ENCODE measurements at regions not wholly inside any gene's neighbourhood (a gene's known extent, or its start where the extent isn't known, plus 50 kb on each side); places are given as distances from the start of the nearest gene placed in this dataset.
"Not testable (repeated sequence)": the region's sequence is repeated elsewhere in the genome, so short reads cannot be mapped to it uniquely, and the experiment has no call there.

DNA sequence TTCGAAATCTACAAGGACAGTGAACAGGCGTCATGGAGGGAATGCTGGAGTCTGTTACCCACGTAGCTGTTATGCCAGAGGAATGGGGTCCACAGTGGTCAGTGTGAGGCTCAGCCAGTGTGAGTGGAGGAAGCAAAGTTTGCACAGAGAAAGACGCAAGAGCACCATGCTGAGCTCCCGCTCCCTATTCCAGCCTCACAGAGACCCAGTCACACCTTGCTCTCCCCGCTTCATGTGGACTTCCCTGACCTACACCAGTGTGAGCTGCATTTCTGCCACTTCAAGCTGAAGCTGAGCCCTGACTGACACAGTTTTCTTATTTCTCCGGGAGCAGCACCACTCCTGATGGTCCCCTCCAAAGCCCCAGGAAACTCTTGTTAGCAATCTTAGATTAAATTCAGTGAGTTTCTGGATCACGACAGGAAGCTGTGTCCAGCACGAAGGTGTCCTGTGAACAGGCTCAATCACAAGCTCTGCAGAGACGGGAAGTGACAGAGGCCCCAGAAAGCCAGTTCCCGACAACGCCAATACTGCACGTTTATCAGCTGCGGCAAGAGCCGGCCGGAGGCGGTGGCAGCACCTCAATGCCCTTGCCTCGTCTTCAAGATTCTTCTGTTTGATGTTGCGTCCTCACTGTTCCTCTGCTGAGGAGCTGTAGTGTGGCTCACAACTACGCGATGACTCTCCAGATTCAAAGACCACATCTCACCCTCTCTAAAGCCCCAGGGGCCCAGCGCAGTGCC is 356.7 kb downstream of the ADGRD1 start:
- not testable (repeated sequence) for H4K12ac ChIP-seq (ENCODE audit: low read depth, low read length)

DNA sequence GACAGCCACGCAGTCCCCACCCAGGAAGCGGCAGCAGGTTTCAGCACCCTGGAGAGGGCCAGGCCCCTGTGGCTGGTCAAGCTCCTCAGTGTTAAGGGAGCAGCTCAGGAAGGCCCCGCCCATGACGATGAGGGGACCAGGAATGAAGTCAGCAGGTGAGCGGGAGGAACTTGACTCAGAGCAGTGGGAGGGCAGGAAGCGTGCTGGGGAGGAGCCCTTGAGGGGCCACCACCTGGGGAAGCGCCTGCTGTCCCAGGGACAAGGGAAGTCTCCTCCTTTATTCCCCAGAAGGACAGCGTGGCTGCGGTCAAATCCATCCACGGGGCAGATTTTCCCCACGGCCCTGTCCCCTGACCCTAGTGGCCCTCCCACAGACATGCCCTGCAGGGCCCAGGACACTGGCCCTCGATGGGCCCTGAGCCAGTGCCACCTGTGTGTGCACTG is 357.6 kb downstream of the ADGRD1 start:
- not testable (repeated sequence) for H2BK120ac ChIP-seq (ENCODE audit: insufficient read depth, low read length, poor library complexity); H2AFZ ChIP-seq (ENCODE audit: insufficient read depth, low read length, poor library complexity); H3K79me1 ChIP-seq (ENCODE audit: low read length); H3K9ac ChIP-seq (ENCODE audit: low read length); H3K18ac ChIP-seq (ENCODE audit: low read length); H2AK5ac ChIP-seq (ENCODE audit: low read length); H3K4me2 ChIP-seq (ENCODE audit: low read length); H4K8ac ChIP-seq (ENCODE audit: low read depth, low read length); H2BK5ac ChIP-seq (ENCODE audit: low read depth, low read length, poor library complexity); H3K9me3 ChIP-seq (ENCODE audit: insufficient read depth, low read depth, low read length); H3K27ac ChIP-seq (ENCODE audit: low read depth, low read length); H3K27me3 ChIP-seq (ENCODE audit: insufficient read depth, low read length); H3K23ac ChIP-seq (ENCODE audit: low read length); H4K91ac ChIP-seq (ENCODE audit: low read depth, low read length); H3K79me2 ChIP-seq (ENCODE audit: control insufficient read depth, insufficient read depth, low read length, poor library complexity); DNase-seq; H3K4me1 ChIP-seq (ENCODE audit: control insufficient read depth in 1 of 2, insufficient read depth in 2 of 2, low read length in 2 of 2); H3K14ac ChIP-seq (ENCODE audit: low read length); H4K12ac ChIP-seq (ENCODE audit: low read depth, low read length); H2BK12ac ChIP-seq (ENCODE audit: low read length); H3K4me3 ChIP-seq (ENCODE audit: low read depth, low read length); H3K36me3 ChIP-seq (ENCODE audit: control insufficient read depth in 1 of 2, insufficient read depth in 2 of 2, low read length in 2 of 2); H3K4ac ChIP-seq (ENCODE audit: low read depth, low read length)
- WGBS (ENCODE audit: extremely low coverage, insufficient coverage, insufficient read length): no CpG with 5 or more reads among the region's 12 CpGs

More for the DNA sequence above, 356.7 kb downstream of the ADGRD1 start:
- H2BK5ac ChIP-seq (ENCODE audit: low read depth, low read length, poor library complexity); H3K79me1 ChIP-seq (ENCODE audit: low read length); H2AK5ac ChIP-seq (ENCODE audit: low read length); H4K8ac ChIP-seq (ENCODE audit: low read depth, low read length); H3K4me2 ChIP-seq (ENCODE audit: low read length); H3K36me3 ChIP-seq (ENCODE audit: control insufficient read depth in 1 of 2, insufficient read depth in 2 of 2, low read length in 2 of 2); H3K79me2 ChIP-seq (ENCODE audit: control insufficient read depth, insufficient read depth, low read length, poor library complexity); H2BK12ac ChIP-seq (ENCODE audit: low read length); H3K4me3 ChIP-seq (ENCODE audit: low read depth, low read length); H3K9me3 ChIP-seq (ENCODE audit: insufficient read depth, low read depth, low read length); H2AFZ ChIP-seq (ENCODE audit: insufficient read depth, low read length, poor library complexity); DNase-seq; H3K9ac ChIP-seq (ENCODE audit: low read length); H3K4ac ChIP-seq (ENCODE audit: low read depth, low read length); H3K23ac ChIP-seq (ENCODE audit: low read length); H3K18ac ChIP-seq (ENCODE audit: low read length); H3K27me3 ChIP-seq (ENCODE audit: insufficient read depth, low read length); H3K27ac ChIP-seq (ENCODE audit: low read depth, low read length); H2BK120ac ChIP-seq (ENCODE audit: insufficient read depth, low read length, poor library complexity); H3K14ac ChIP-seq (ENCODE audit: low read length); H4K91ac ChIP-seq (ENCODE audit: low read depth, low read length); H3K4me1 ChIP-seq (ENCODE audit: control insufficient read depth in 1 of 2, insufficient read depth in 2 of 2, low read length in 2 of 2): not testable (repeated sequence)
- no CpG with 5 or more reads among the region's 22 CpGs for WGBS (ENCODE audit: extremely low coverage, insufficient coverage, insufficient read length)

DNA sequence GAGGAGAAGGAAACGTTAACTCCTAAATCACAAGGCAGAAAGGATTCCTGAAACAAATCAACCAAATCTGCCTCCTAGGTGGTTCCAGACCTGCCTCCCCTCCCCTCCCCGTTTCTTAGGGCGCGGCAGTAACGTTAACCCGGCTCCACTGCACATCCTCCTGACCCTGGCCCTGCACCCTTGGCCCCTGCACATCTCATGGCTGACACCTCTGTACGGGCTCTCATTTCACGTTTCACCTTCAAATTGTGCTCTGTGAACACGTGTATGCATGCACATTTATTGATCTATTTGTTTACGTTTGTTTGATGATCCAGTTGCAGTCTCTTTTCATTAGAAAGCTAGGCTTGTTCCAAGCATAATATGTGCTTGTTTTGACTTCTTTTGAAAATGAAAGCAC is 358.1 kb downstream of the ADGRD1 start:
- no peak overlapping the region for H3K4me2 ChIP-seq (ENCODE audit: low read length)
- H3K23ac ChIP-seq (ENCODE audit: low read length): no peak overlapping the region
- no peak overlapping the region for H3K18ac ChIP-seq (ENCODE audit: low read length)
- no CpG with 5 or more reads among the region's 10 CpGs for WGBS (ENCODE audit: extremely low coverage, insufficient coverage, insufficient read length)
- no peak overlapping the region for H3K14ac ChIP-seq (ENCODE audit: low read length)
- H3K9ac ChIP-seq (ENCODE audit: low read length): no peak overlapping the region
- H2BK12ac ChIP-seq (ENCODE audit: low read length): no peak overlapping the region
- no peak overlapping the region for H4K91ac ChIP-seq (ENCODE audit: low read depth, low read length)
- no peaks in the 10 kb centered on the region for H3K27me3 ChIP-seq (ENCODE audit: insufficient read depth, low read length)
- H2AFZ ChIP-seq (ENCODE audit: insufficient read depth, low read length, poor library complexity): no peak overlapping the region
- H3K4me1 ChIP-seq (ENCODE audit: control insufficient read depth in 1 of 2, insufficient read depth in 2 of 2, low read length in 2 of 2): no peaks in the 10 kb centered on the region
- H3K4ac ChIP-seq (ENCODE audit: low read depth, low read length): no peak overlapping the region
- no peak overlapping the region for H2BK120ac ChIP-seq (ENCODE audit: insufficient read depth, low read length, poor library complexity)
- H4K8ac ChIP-seq (ENCODE audit: low read depth, low read length): no peak overlapping the region
- peaks cover 12% of the 10 kb centered on the region for H3K9me3 ChIP-seq (ENCODE audit: insufficient read depth, low read depth, low read length)
- H3K79me1 ChIP-seq (ENCODE audit: low read length): no peaks in the 10 kb centered on the region
- no peaks in the 10 kb centered on the region for H3K79me2 ChIP-seq (ENCODE audit: control insufficient read depth, insufficient read depth, low read length, poor library complexity)
- DNase-seq: no peak
- H2BK5ac ChIP-seq (ENCODE audit: low read depth, low read length, poor library complexity): no peak overlapping the region
- no peak overlapping the region for H2AK5ac ChIP-seq (ENCODE audit: low read length)
- H3K27ac ChIP-seq (ENCODE audit: low read depth, low read length): no peak overlapping the region
- no peak overlapping the region for H4K12ac ChIP-seq (ENCODE audit: low read depth, low read length)
- H3K4me3 ChIP-seq (ENCODE audit: low read depth, low read length): no peak overlapping the region
- no peaks in the 10 kb centered on the region for H3K36me3 ChIP-seq (ENCODE audit: control insufficient read depth in 1 of 2, insufficient read depth in 2 of 2, low read length in 2 of 2)

DNA sequence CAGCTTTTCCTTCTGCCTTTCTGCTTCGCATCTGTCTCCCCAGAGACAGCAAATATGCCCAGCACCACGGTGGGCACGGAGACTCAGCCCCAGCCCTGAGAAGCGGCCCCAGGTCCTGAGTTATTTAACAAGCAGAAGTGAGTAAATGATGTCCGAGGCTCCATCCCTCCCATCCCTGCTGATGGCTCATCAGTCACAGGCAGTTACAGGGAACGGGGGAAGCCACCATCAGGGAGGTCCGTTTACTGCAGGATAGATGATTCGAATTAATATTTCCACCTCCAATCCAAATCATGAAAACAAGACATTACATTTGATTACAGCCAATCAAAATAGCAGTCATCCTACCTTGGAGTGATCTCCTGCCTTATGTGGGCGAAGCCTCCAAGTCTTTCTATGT is 358.7 kb downstream of the ADGRD1 start:
- H3K4me3 ChIP-seq (ENCODE audit: low read depth, low read length); H3K4ac ChIP-seq (ENCODE audit: low read depth, low read length); H4K12ac ChIP-seq (ENCODE audit: low read depth, low read length); H3K4me1 ChIP-seq (ENCODE audit: control insufficient read depth in 1 of 2, insufficient read depth in 2 of 2, low read length in 2 of 2); H2AK5ac ChIP-seq (ENCODE audit: low read length); H2AFZ ChIP-seq (ENCODE audit: insufficient read depth, low read length, poor library complexity); H3K79me1 ChIP-seq (ENCODE audit: low read length); H3K23ac ChIP-seq (ENCODE audit: low read length); H3K36me3 ChIP-seq (ENCODE audit: control insufficient read depth in 1 of 2, insufficient read depth in 2 of 2, low read length in 2 of 2); H3K4me2 ChIP-seq (ENCODE audit: low read length); DNase-seq; H4K8ac ChIP-seq (ENCODE audit: low read depth, low read length); H2BK5ac ChIP-seq (ENCODE audit: low read depth, low read length, poor library complexity); H3K9ac ChIP-seq (ENCODE audit: low read length); H2BK120ac ChIP-seq (ENCODE audit: insufficient read depth, low read length, poor library complexity); H3K27me3 ChIP-seq (ENCODE audit: insufficient read depth, low read length); H3K79me2 ChIP-seq (ENCODE audit: control insufficient read depth, insufficient read depth, low read length, poor library complexity); H3K27ac ChIP-seq (ENCODE audit: low read depth, low read length); H4K91ac ChIP-seq (ENCODE audit: low read depth, low read length); H3K14ac ChIP-seq (ENCODE audit: low read length); H2BK12ac ChIP-seq (ENCODE audit: low read length); H3K18ac ChIP-seq (ENCODE audit: low read length): not testable (repeated sequence)
- no CpG with 5 or more reads among the region's 9 CpGs for WGBS (ENCODE audit: extremely low coverage, insufficient coverage, insufficient read length)
- H3K9me3 ChIP-seq (ENCODE audit: insufficient read depth, low read depth, low read length): peaks cover 14% of the 10 kb centered on the region

All from trophoblast cell (in vitro differentiated cells and primary cell).